Activated CD8-positive, alpha-beta T cell treated with anti-CD3 and anti-CD28 coated beads for 36 hours (primary cell): ENCODE measurements at regions not wholly inside any gene's neighbourhood (a gene's known extent, or its start where the extent isn't known, plus 50 kb on each side); places are given as distances from the start of the nearest gene placed in this dataset.

Experiments used
- ATAC-seq: fragments of 200-7000 bp; cut with Tn5 transposase; one replicate; pipeline ENCODE4 v1.10.0; 2021; ENCODE audit warnings: mild to moderate bottlenecking, moderate library complexity
- CTCF ChIA-PET: fragments of 350-600 bp; sonication (Branson Sonifier 250); formaldehyde crosslinking; loops from one replicate; lab custom pipeline; 2021; ENCODE audit warnings: antibody characterized with exemption; lab: Charles Lee
- POLR2A ChIA-PET: fragments of 350-600 bp; sonication (Branson Sonifier 250); formaldehyde crosslinking; loops from one replicate; lab custom pipeline; 2021; ENCODE audit warnings: antibody characterized with exemption; lab: Charles Lee
- DNase-seq: peaks from one replicate; pipeline ENCODE4 v3.0.0-alpha.2; 2020
- H3K27ac Mint-ChIP-seq: one replicate; pipeline ENCODE4 v1.8.0; 2021; ENCODE audit warnings: mild to moderate bottlenecking, mixed read lengths
- H3K27me3 Mint-ChIP-seq: one replicate; pipeline ENCODE4 v1.8.0; 2021; ENCODE audit warnings: mixed read lengths
- H3K36me3 Mint-ChIP-seq: one replicate; pipeline ENCODE4 v1.8.0; 2021; ENCODE audit warnings: low read depth, mixed read lengths
- H3K4me1 Mint-ChIP-seq: one replicate; pipeline ENCODE4 v1.8.0; 2021; ENCODE audit warnings: low read depth, mixed read lengths
- H3K4me3 Mint-ChIP-seq: one replicate; pipeline ENCODE4 v1.8.0; 2021; ENCODE audit warnings: mild to moderate bottlenecking, moderate library complexity, mixed read lengths
- H3K9me3 Mint-ChIP-seq: one replicate; pipeline ENCODE4 v1.8.0; 2021; ENCODE audit warnings: mixed read lengths
- intact Hi-C: fragments of 100-400 bp; cut with micrococcal nuclease; formaldehyde crosslinking; loops from one replicate; pipeline ENCODE4 v1.10.0; 2022
- TF ChIP-seq, protein P1 (sequence below): fragments of 200-600 bp; IDR thresholded peaks from one replicate; pipeline ENCODE4 v1.8.0; 2022; ENCODE audit warnings: antibody characterized with exemption, mild to moderate bottlenecking

- Mint-ChIP-seq H3K27ac (no peak overlapping the region), H3K36me3 (no peaks in the 10 kb centered on the region), H3K9me3 (peaks cover 9% of the 10 kb centered on the region), H3K4me1 (peaks cover 2% of the 10 kb centered on the region), H3K4me3 (no peak overlapping the region), H3K27me3 (no peaks in the 10 kb centered on the region)
- TF ChIP-seq, protein P1, sequence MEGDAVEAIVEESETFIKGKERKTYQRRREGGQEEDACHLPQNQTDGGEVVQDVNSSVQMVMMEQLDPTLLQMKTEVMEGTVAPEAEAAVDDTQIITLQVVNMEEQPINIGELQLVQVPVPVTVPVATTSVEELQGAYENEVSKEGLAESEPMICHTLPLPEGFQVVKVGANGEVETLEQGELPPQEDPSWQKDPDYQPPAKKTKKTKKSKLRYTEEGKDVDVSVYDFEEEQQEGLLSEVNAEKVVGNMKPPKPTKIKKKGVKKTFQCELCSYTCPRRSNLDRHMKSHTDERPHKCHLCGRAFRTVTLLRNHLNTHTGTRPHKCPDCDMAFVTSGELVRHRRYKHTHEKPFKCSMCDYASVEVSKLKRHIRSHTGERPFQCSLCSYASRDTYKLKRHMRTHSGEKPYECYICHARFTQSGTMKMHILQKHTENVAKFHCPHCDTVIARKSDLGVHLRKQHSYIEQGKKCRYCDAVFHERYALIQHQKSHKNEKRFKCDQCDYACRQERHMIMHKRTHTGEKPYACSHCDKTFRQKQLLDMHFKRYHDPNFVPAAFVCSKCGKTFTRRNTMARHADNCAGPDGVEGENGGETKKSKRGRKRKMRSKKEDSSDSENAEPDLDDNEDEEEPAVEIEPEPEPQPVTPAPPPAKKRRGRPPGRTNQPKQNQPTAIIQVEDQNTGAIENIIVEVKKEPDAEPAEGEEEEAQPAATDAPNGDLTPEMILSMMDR, result no peak
- ChIA-PET CTCF (no interaction called here), POLR2A (no interaction called here)
- ATAC-seq, result no peak
- no peak for DNase-seq
- intact Hi-C loops, result no loop called here
Observed at GRCh38 chr5:25567881-25568280, 923.1 kb upstream of the CDH10 start.

DNA sequence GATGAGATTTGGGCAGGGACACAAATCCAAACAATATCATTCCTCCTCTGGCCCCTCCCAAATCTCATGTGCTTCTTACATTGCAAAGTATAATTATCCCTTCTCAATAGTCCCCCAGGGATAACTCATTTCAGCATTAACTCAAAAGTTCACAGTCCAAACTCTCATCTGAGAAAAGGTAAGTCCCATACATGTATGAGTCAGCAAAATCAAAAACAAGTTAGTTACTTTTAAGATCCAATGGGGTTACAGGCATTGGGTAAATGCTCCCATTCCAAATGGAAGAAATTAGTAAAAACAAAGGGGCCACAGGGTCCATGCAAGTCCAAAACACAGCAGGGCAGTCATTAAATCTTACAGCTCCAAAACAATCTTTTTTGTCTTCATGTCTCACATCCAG, 917.9 kb upstream of the CDH10 start:
- Mint-ChIP-seq H3K4me1 (no peaks in the 10 kb centered on the region), H3K4me3 (no peak overlapping the region), H3K27ac (no peak overlapping the region), H3K27me3 (no peaks in the 10 kb centered on the region), H3K9me3 (peaks cover 6% of the 10 kb centered on the region), H3K36me3 (no peaks in the 10 kb centered on the region)
- ChIA-PET POLR2A (no interaction called here), CTCF (no interaction called here)
- intact Hi-C loops, result no loop called here
- no peak for ATAC-seq
- DNase-seq, result no peak
- TF ChIP-seq, protein P1, result no peak

- Mint-ChIP-seq H3K4me3 (no peak overlapping the region), H3K36me3 (no peaks in the 10 kb centered on the region), H3K27me3 (no peaks in the 10 kb centered on the region), H3K4me1 (no peaks in the 10 kb centered on the region), H3K27ac (no peak overlapping the region), H3K9me3 (peaks cover 7% of the 10 kb centered on the region)
- DNase-seq (no peak), ATAC-seq (no peak)
- CTCF ChIA-PET, result no interaction called here
- intact Hi-C loops, result no loop called here
- TF ChIP-seq, protein P1, result no peak
- POLR2A ChIA-PET, result no interaction called here
Observed at GRCh38 chr5:25554077-25554476, 909.3 kb upstream of the CDH10 start.

GRCh38 chr5:25552871-25553481, 908.2 kb upstream of the CDH10 start:
- peaks cover 7% of the 10 kb centered on the region for H3K9me3 Mint-ChIP-seq
- ChIA-PET CTCF (no interaction called here), POLR2A (no interaction called here)
- no peak for DNase-seq
- no peak overlapping the region for H3K27ac Mint-ChIP-seq
- no peaks in the 10 kb centered on the region for H3K36me3 Mint-ChIP-seq
- no peak for ATAC-seq
- H3K27me3 Mint-ChIP-seq, result no peaks in the 10 kb centered on the region
- TF ChIP-seq, protein P1, result no peak
- no peaks in the 10 kb centered on the region for H3K4me1 Mint-ChIP-seq
- no peak overlapping the region for H3K4me3 Mint-ChIP-seq
- intact Hi-C loops, result no loop called here

- ChIA-PET POLR2A (no interaction called here), CTCF (no interaction called here)
- Mint-ChIP-seq H3K36me3 (no peaks in the 10 kb centered on the region), H3K27ac (no peak overlapping the region), H3K27me3 (no peaks in the 10 kb centered on the region), H3K4me3 (no peak overlapping the region), H3K4me1 (no peaks in the 10 kb centered on the region), H3K9me3 (peaks cover 11% of the 10 kb centered on the region)
- DNase-seq (no peak), ATAC-seq (no peak)
- intact Hi-C loops, result no loop called here
- TF ChIP-seq, protein P1, result no peak
Observed at GRCh38 chr5:25550793-25551192, 906.0 kb upstream of the CDH10 start.
